Liver (tissue), 8 donors: ENCODE measurements at regions not wholly inside any gene's neighbourhood (a gene's known extent, or its start where the extent isn't known, plus 50 kb on each side); places are given as distances from the start of the nearest gene placed in this dataset.

Source experiments
- DNase-seq: peaks from one replicate; pipeline ENCODE4 v3.0.0-alpha.2; 2017; ENCODE audit warnings: low spot score
- H3K27ac ChIP-seq, 2 donors: one replicate each; pipeline ENCODE4 v1.7.0; 2013; ENCODE audit warnings: inconsistent platforms in 2 of 2, low read length in 2 of 2, control low read depth in 1 of 2, low read depth in 1 of 2, mild to moderate bottlenecking in 1 of 2
- H3K27me3 ChIP-seq, 4 donors: one replicate each; pipeline versions ENCODE4 v1.6.1 to v1.7.0; 2013; ENCODE audit warnings: low read length in 3 of 4, inconsistent platforms in 1 of 4, mild to moderate bottlenecking in 1 of 4, moderate library complexity in 1 of 4; ENCODE audit not compliant: control insufficient read depth in 4 of 4, insufficient read depth in 4 of 4
- H3K36me3 ChIP-seq, 4 donors: one replicate each; pipeline versions ENCODE4 v1.6.1 to v1.7.0; 2013; ENCODE audit warnings: low read length in 3 of 4, mild to moderate bottlenecking in 3 of 4, low read depth in 1 of 4, moderate library complexity in 1 of 4; ENCODE audit not compliant: control insufficient read depth in 4 of 4, insufficient read depth in 3 of 4
- H3K4me1 ChIP-seq, 4 donors: one replicate each; pipeline versions ENCODE4 v1.6.1 to v1.7.0; 2013; ENCODE audit warnings: low read length in 3 of 4, mild to moderate bottlenecking in 3 of 4, moderate library complexity in 1 of 4; ENCODE audit not compliant: control insufficient read depth in 4 of 4, insufficient read depth in 4 of 4
- H3K4me3 ChIP-seq, 3 donors: one replicate each; pipeline versions ENCODE4 v1.6.1 to v1.7.0; 2013; ENCODE audit warnings: low read length in 3 of 3, control low read depth in 1 of 3, low read depth in 1 of 3, mild to moderate bottlenecking in 1 of 3
- H3K9ac ChIP-seq, 2 donors: one replicate each; pipeline ENCODE4 v1.7.0; 2013; ENCODE audit warnings: low read length in 2 of 2, mild to moderate bottlenecking in 2 of 2, moderate library complexity in 2 of 2, control low read depth in 1 of 2, low read depth in 1 of 2
- H3K9me3 ChIP-seq, 4 donors: one replicate each; pipeline versions ENCODE4 v1.6.1 to v1.7.0; 2013; ENCODE audit warnings: low read length in 3 of 4; ENCODE audit not compliant: control insufficient read depth in 4 of 4
- EGR1 ChIP-seq, 2 donors: IDR thresholded peaks; 2 replicates each; pipeline ENCODE4 v1.6.1; 2016 to 2018; ENCODE audit warnings: antibody characterized with exemption in 2 of 2, low read depth in 2 of 2
- FOXA1 ChIP-seq: IDR thresholded peaks from 2 replicates; pipeline ENCODE4 v1.6.1; 2016; ENCODE audit warnings: antibody characterized with exemption
- FOXA2 ChIP-seq: IDR thresholded peaks from 2 replicates; pipeline ENCODE4 v1.6.1; 2016; ENCODE audit warnings: antibody characterized with exemption
- GABPA ChIP-seq, 2 donors: IDR thresholded peaks in 1 of 2; conservative IDR thresholded peaks in 1 of 2; 2 replicates each; pipeline ENCODE4 v1.6.1; 2016; ENCODE audit warnings: antibody characterized with exemption in 2 of 2, mild to moderate bottlenecking in 1 of 2, moderate library complexity in 1 of 2
- HNF4A ChIP-seq, 2 donors: conservative IDR thresholded peaks; 2 replicates each; pipeline ENCODE4 v1.6.1; 2016; ENCODE audit warnings: antibody characterized with exemption in 2 of 2, mild to moderate bottlenecking in 2 of 2
- HNF4G ChIP-seq: IDR thresholded peaks from 2 replicates; pipeline ENCODE4 v1.6.1; 2016; ENCODE audit warnings: antibody characterized with exemption
- JUND ChIP-seq, 2 donors: IDR thresholded peaks; 2 replicates each; pipeline ENCODE4 v1.6.1; 2016; ENCODE audit warnings: antibody characterized with exemption in 2 of 2
- NR2F2 ChIP-seq: IDR thresholded peaks from 2 replicates; pipeline ENCODE4 v1.6.1; 2016; ENCODE audit warnings: antibody characterized with exemption
- RAD21 ChIP-seq, 2 donors: IDR thresholded peaks; 2 replicates each; pipeline ENCODE4 v1.6.1; 2016; ENCODE audit warnings: antibody characterized with exemption in 2 of 2, mild to moderate bottlenecking in 2 of 2
- SP1 ChIP-seq: IDR thresholded peaks from 2 replicates; pipeline ENCODE4 v1.6.1; 2018; ENCODE audit warnings: antibody characterized with exemption, mild to moderate bottlenecking
- YY1 ChIP-seq: IDR thresholded peaks from 2 replicates; pipeline ENCODE4 v1.6.1; 2016; ENCODE audit warnings: antibody characterized with exemption, mild to moderate bottlenecking
- WGBS: extraction: QIAGEN DNeasy Blood & Tissue Kit; methylation state at CpG from one replicate; pipeline ENCODE4 v1.1.7; 2013; 5-methylcytosine and 5-hydroxymethylcytosine counted together
- TF ChIP-seq, protein P1 (sequence below): IDR thresholded peaks from 2 replicates; pipeline ENCODE4 v1.6.1; 2016; ENCODE audit warnings: antibody characterized with exemption, mild to moderate bottlenecking
- TF ChIP-seq, protein P2 (sequence below): IDR thresholded peaks from 2 replicates; pipeline ENCODE4 v1.6.1; 2016; ENCODE audit warnings: antibody characterized with exemption
- TF ChIP-seq, protein P3 (sequence below): fragments of 150-350 bp; IDR thresholded peaks from 2 replicates; pipeline ENCODE4 v1.5.1; 2017; ENCODE audit warnings: improper control_type of control experiment, low read depth, low read length; ENCODE audit not compliant: missing input control
- donor health status: healthy.
- donor health status: healthy.
- donor health status: healthy.
- donor health status: healthy.
- donor health status: healthy.

DNA sequence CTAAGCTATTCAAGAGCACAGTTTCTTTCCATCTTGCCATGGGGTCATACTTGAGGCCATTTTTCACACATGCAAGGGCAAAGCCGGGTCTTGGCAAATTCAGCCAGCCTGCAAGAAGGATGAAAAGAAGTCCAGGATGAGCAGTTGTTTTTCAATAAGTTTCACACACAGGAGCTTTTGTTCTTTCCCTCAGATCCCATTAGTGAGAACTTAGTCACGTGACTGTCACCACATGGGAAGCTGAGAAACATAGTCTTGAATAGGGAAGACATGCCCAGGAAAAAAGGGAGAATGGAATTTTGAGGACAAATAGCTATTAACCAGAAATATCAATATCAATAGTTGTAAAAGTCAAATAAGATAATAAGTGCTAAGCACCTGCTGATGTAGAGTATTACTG lies 137.7 kb downstream of the AHR start:
- Histone ChIP-seq H3K4me1 (no peaks in the 10 kb centered on the region), H3K27me3 (no peaks in the 10 kb centered on the region), H3K4me3 (no peak overlapping the region), H3K27ac (no peak overlapping the region), H3K9ac (no peak overlapping the region), H3K36me3 (no peaks in the 10 kb centered on the region), H3K9me3 (no peaks in the 10 kb centered on the region)
- DNase-seq = no peak
- 81% methylated on average over 2 of the region's 2 CpGs for WGBS
- TF ChIP-seq JUND (IDR thresholded peaks at IDR 0.05) (no peak), SP1 (no peak), HNF4G (no peak), GABPA (IDR thresholded peaks at IDR 0.05 in 1 of 2, conservative IDR thresholded peaks at IDR 0.05 in 1 of 2) (no peak), YY1 (no peak), FOXA2 (no peak), HNF4A (conservative IDR thresholded peaks at IDR 0.05) (no peak), NR2F2 (no peak)
- TF ChIP-seq, protein P1, sequence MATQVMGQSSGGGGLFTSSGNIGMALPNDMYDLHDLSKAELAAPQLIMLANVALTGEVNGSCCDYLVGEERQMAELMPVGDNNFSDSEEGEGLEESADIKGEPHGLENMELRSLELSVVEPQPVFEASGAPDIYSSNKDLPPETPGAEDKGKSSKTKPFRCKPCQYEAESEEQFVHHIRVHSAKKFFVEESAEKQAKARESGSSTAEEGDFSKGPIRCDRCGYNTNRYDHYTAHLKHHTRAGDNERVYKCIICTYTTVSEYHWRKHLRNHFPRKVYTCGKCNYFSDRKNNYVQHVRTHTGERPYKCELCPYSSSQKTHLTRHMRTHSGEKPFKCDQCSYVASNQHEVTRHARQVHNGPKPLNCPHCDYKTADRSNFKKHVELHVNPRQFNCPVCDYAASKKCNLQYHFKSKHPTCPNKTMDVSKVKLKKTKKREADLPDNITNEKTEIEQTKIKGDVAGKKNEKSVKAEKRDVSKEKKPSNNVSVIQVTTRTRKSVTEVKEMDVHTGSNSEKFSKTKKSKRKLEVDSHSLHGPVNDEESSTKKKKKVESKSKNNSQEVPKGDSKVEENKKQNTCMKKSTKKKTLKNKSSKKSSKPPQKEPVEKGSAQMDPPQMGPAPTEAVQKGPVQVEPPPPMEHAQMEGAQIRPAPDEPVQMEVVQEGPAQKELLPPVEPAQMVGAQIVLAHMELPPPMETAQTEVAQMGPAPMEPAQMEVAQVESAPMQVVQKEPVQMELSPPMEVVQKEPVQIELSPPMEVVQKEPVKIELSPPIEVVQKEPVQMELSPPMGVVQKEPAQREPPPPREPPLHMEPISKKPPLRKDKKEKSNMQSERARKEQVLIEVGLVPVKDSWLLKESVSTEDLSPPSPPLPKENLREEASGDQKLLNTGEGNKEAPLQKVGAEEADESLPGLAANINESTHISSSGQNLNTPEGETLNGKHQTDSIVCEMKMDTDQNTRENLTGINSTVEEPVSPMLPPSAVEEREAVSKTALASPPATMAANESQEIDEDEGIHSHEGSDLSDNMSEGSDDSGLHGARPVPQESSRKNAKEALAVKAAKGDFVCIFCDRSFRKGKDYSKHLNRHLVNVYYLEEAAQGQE = no peak

DNA sequence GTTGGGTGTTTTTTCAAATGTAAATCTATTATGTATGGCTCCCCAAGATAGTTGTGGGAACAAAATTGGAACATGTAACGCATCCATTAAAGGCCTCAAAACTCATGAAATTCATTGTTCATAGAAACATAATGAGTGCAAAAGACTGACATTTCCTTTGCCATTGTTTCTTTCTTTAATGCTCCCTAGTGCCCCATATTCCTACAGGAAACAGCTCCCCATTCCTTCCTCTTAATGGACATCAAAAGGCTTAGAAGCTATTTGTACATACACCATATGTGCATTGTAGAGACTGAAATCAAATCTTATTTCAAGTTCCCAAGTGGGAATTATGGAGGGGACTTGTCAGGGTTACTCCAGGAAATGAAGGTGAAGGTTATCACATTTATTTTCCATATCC lies 139.1 kb downstream of the AHR start:
- H3K9ac ChIP-seq = no peak overlapping the region
- WGBS = 98% methylated on average over 1 of the region's 1 CpG
- H3K9me3 ChIP-seq = no peaks in the 10 kb centered on the region
- no peak overlapping the region for H3K4me3 ChIP-seq
- H3K4me1 ChIP-seq = no peaks in the 10 kb centered on the region
- TF ChIP-seq HNF4A (conservative IDR thresholded peaks at IDR 0.05) (no peak), HNF4G (no peak), SP1 (no peak), FOXA1 (no peak), GABPA (IDR thresholded peaks at IDR 0.05 in 1 of 2, conservative IDR thresholded peaks at IDR 0.05 in 1 of 2) (no peak), EGR1 (IDR thresholded peaks at IDR 0.05; ENCODE audit: low read depth in 2 of 2) (no peak), RAD21 (IDR thresholded peaks at IDR 0.05) (no peak), FOXA2 (no peak)
- TF ChIP-seq, protein P2, sequence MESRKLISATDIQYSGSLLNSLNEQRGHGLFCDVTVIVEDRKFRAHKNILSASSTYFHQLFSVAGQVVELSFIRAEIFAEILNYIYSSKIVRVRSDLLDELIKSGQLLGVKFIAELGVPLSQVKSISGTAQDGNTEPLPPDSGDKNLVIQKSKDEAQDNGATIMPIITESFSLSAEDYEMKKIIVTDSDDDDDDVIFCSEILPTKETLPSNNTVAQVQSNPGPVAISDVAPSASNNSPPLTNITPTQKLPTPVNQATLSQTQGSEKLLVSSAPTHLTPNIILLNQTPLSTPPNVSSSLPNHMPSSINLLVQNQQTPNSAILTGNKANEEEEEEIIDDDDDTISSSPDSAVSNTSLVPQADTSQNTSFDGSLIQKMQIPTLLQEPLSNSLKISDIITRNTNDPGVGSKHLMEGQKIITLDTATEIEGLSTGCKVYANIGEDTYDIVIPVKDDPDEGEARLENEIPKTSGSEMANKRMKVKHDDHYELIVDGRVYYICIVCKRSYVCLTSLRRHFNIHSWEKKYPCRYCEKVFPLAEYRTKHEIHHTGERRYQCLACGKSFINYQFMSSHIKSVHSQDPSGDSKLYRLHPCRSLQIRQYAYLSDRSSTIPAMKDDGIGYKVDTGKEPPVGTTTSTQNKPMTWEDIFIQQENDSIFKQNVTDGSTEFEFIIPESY = no peak
- TF ChIP-seq, protein P3, sequence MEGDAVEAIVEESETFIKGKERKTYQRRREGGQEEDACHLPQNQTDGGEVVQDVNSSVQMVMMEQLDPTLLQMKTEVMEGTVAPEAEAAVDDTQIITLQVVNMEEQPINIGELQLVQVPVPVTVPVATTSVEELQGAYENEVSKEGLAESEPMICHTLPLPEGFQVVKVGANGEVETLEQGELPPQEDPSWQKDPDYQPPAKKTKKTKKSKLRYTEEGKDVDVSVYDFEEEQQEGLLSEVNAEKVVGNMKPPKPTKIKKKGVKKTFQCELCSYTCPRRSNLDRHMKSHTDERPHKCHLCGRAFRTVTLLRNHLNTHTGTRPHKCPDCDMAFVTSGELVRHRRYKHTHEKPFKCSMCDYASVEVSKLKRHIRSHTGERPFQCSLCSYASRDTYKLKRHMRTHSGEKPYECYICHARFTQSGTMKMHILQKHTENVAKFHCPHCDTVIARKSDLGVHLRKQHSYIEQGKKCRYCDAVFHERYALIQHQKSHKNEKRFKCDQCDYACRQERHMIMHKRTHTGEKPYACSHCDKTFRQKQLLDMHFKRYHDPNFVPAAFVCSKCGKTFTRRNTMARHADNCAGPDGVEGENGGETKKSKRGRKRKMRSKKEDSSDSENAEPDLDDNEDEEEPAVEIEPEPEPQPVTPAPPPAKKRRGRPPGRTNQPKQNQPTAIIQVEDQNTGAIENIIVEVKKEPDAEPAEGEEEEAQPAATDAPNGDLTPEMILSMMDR = no peak
- no peaks in the 10 kb centered on the region for H3K27me3 ChIP-seq
- DNase-seq = no peak
- H3K27ac ChIP-seq = no peak overlapping the region
- no peaks in the 10 kb centered on the region for H3K36me3 ChIP-seq
